GM12864 (cell line): ENCODE measurements at regions not wholly inside any gene's neighbourhood (a gene's known extent, or its start where the extent isn't known, plus 50 kb on each side); places are given as distances from the start of the nearest gene placed in this dataset.

Source experiments
- DNase-seq: peaks from one replicate; pipeline ENCODE4 v3.0.0-alpha.2; 2011; ENCODE audit warnings: low read depth
- H3K4me3 ChIP-seq: 2 replicates; pipeline ENCODE4 v1.5.1; 2011; ENCODE audit warnings: mild to moderate bottlenecking, low read depth, low read length, control low read depth
- TF ChIP-seq, protein P1 (sequence below): IDR thresholded peaks from 2 replicates; pipeline ENCODE4 v1.5.1; 2011; ENCODE audit warnings: low read depth, mild to moderate bottlenecking, moderate library complexity, low read length, control low read depth, inconsistent platforms; ENCODE audit errors: missing control alignments

DNA sequence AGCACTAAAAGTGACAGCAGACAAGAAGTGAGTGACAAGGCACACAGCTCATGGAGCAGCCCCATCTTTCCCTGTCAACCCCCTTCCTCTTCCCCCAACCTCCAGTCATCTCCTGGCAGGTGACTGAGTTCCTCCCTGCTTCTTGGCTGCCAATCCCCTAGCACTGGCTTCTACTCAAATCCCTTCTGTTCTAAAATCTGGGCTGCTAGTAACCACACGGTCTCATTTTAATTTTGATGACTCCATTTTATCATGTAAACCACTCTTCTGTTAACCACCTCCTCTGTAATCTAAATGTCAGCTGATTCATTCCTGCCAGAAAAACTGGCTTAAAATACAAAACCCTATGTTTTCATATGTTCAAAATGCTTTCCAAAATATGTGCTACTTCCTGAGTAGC, 419.8 kb upstream of the MON1B start:
- TF ChIP-seq, protein P1, sequence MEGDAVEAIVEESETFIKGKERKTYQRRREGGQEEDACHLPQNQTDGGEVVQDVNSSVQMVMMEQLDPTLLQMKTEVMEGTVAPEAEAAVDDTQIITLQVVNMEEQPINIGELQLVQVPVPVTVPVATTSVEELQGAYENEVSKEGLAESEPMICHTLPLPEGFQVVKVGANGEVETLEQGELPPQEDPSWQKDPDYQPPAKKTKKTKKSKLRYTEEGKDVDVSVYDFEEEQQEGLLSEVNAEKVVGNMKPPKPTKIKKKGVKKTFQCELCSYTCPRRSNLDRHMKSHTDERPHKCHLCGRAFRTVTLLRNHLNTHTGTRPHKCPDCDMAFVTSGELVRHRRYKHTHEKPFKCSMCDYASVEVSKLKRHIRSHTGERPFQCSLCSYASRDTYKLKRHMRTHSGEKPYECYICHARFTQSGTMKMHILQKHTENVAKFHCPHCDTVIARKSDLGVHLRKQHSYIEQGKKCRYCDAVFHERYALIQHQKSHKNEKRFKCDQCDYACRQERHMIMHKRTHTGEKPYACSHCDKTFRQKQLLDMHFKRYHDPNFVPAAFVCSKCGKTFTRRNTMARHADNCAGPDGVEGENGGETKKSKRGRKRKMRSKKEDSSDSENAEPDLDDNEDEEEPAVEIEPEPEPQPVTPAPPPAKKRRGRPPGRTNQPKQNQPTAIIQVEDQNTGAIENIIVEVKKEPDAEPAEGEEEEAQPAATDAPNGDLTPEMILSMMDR = no peak

DNA sequence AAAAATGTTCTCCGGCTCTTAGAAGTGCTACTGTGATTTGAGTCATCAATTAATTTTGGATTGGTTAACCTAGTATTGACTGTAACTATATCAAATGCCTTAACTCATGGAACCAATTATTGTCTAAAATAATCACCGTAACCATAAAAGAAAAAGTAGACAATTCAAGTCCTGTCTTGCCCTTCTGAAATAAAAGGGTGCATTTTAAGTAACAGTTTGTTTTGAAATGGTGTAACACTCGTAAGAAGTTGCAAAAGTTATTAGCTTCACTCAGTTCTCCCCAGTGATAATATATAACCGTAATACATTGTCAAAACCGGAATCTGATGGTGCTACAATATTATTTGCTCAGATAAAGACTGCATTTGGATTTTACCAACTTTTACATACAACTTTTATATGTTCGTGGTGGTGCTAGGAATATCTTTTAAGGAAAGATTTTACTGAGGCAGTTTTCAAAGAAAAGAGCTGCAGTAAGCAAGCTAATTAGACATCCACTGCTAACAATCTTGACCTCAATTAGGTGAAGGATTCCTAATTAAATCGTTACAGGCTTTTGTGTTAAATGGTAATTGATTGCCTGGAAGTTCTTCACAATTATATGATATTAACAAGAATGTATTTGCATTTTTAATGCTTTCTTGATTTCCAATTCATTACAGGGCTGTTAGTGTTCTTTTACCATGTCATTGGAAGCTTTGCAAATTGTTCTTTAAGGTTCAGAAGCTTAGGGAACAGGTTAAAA, 413.1 kb upstream of the MON1B start:
- no peak for DNase-seq
- H3K4me3 ChIP-seq = no peak overlapping the region
- TF ChIP-seq, protein P1 = no peak

More for the DNA sequence above, 419.8 kb upstream of the MON1B start:
- DNase-seq = no peak
- H3K4me3 ChIP-seq = no peak overlapping the region

DNA sequence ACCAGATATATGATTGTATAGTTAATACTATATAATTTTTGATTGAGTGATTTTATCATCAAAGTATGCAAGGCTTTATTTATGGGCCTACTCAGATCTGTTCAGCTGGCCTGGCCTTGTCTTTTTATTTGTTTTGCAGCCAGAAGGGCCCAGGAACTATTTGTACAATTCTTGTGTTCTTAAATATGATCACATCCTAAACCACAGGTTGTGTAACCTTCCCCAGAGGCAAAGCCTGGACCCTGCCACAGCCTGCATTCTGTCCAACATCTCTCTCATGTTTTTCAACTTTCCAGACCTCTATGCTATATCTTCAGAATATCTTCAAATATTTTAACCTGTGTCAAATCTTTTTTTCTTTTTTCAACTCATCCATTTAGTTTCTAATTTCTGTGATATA, 410.4 kb upstream of the MON1B start:
- no peak overlapping the region for H3K4me3 ChIP-seq
- TF ChIP-seq, protein P1 = no peak
- DNase-seq = no peak

DNA sequence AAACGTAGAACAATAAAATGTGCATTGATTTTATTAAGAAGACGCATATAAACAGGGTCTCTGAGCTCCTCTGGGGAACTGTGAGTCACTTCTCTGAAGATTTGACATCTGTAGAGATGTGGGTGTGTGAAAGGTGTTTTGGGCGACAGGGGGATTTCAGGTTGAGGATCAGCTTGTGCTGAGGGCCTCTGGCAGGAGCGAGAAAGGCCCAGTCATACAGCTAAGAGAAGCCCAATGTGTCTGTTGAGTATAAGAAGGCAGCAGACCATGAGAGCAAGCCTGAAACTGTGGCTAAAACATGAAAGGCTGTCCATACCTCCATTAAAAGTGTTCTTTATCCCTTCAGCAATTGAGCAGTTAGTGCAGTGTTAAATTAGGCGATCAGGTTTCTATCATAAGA, 406.5 kb upstream of the MON1B start:
- TF ChIP-seq, protein P1 = no peak
- no peak for DNase-seq
- H3K4me3 ChIP-seq = no peak overlapping the region

DNA sequence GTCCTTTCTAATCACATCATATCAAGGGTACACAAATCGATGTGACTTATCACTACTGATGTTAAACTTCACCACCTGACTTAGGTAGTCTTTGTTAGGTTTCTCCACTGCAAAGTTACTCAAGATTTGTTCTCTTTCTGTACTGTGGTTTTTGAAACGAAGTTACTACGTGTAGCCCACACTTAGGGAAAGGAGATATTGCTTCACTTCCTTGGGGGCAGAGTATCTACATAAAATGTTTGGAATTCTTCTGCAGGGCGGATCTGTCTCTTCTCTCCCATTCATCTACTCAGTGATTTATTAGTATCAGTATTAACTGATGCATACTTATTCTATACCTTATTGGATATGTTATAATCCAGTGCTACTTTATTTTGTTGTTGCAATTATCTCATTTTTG, 403.6 kb upstream of the MON1B start:
- DNase-seq = no peak
- TF ChIP-seq, protein P1 = no peak

DNA sequence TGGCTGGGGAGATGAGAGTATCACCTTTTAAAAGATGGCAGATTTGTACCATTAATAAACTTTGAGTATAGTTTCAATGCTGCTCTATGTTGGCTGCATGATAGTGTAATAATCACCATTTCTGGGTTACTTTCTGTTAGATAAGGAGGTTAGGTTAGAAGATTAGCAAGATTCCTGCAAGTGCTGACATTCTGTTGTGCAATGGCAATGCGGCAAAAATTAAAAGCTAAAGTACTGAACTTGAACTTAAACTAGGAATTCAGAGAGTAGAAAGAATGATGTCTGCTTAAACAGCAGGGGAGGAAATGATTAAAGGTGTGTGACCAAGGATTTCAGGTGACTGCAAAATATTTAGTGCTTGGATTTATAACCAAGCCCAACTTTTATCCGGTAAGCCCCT, 399.8 kb upstream of the MON1B start:
- DNase-seq = no peak
- TF ChIP-seq, protein P1 = no peak
- no peak overlapping the region for H3K4me3 ChIP-seq

More for the DNA sequence above, 403.6 kb upstream of the MON1B start:
- no peak overlapping the region for H3K4me3 ChIP-seq

DNA sequence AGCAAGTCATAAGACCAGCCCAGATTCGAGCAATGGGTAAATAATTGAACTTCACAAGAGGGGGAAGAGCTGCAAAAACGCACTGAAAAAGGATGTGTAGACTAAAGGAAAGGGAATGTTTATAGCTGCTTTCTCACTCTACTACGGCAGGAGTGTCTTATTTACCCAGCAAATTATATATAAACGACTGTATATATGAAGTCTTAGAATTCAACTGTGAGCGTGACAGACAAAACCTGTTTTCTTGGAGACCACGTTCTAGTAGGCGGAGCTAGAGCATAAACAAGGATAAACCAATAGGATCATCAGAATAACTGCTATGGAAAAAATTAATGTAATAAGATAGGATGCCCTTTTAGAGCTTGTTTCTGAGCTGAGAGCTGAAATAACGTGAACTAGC, 394.6 kb upstream of the MON1B start:
- H3K4me3 ChIP-seq = no peak overlapping the region
- TF ChIP-seq, protein P1 = no peak
- no peak for DNase-seq
